ENCODE measurements at regions not wholly inside any gene's neighbourhood (a gene's known extent, or its start where the extent isn't known, plus 50 kb on each side); places are given as distances from the start of the nearest gene placed in this dataset.

DNA sequence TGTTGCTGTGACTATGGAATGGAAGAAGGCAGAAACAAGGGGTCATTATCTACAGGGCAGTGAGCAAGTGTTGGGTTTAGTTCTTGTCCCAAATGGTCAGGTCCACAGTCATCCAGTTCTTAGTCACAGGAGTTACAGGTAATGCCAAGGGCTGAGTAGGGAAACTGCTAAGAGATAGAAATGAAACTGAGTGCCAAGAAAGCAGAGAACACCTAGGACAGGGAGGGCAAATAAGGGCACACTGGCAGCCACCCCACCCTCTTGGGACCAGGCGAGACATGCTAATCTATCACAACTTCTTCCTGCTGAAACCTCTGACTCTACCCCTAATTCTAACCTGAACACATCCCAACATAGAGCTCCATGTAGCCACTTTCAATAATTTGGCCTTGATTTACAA lies 103.2 kb downstream of the KLF4 start:
- Histone ChIP-seq H3K27me3 (no peaks in the 10 kb centered on the region), H3K27ac (peak overlapping the region in 2 of 3 donors; percentile 23 to 26), H3K9me3 (no peaks in the 10 kb centered on the region), H3K4me3 (replicated peaks in 1 of 3) (no peak overlapping the region), H3K4me1 (peaks cover 30 to 39% of the 10 kb centered on the region in 2 donors), H3K36me3 (no peaks in the 10 kb centered on the region)
- TF ChIP-seq, protein P1, sequence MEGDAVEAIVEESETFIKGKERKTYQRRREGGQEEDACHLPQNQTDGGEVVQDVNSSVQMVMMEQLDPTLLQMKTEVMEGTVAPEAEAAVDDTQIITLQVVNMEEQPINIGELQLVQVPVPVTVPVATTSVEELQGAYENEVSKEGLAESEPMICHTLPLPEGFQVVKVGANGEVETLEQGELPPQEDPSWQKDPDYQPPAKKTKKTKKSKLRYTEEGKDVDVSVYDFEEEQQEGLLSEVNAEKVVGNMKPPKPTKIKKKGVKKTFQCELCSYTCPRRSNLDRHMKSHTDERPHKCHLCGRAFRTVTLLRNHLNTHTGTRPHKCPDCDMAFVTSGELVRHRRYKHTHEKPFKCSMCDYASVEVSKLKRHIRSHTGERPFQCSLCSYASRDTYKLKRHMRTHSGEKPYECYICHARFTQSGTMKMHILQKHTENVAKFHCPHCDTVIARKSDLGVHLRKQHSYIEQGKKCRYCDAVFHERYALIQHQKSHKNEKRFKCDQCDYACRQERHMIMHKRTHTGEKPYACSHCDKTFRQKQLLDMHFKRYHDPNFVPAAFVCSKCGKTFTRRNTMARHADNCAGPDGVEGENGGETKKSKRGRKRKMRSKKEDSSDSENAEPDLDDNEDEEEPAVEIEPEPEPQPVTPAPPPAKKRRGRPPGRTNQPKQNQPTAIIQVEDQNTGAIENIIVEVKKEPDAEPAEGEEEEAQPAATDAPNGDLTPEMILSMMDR (IDR thresholded peaks at IDR 0.05) = no peak
- TF ChIP-seq POLR2A (IDR thresholded peaks at IDR 0.05) = no peak
- WGBS, 2 donors = 75% methylated on average over 1 of the region's 1 CpG
- intact Hi-C loops (cut with DNase I) = no loop called here
- peak; percentile 19 to 65 for DNase-seq
